HL-60 (cell line): ENCODE measurements at regions not wholly inside any gene's neighbourhood (a gene's known extent, or its start where the extent isn't known, plus 50 kb on each side); places are given as distances from the start of the nearest gene placed in this dataset.
"Not testable (repeated sequence)": the region's sequence is repeated elsewhere in the genome, so short reads cannot be mapped to it uniquely, and the experiment has no call there.

ENCODE experiments used
- POLR2AphosphoS5 ChIP-seq: IDR thresholded peaks from 2 replicates; pipeline ENCODE4 v1.6.1; 2012; ENCODE audit warnings: low read depth
- SPI1 ChIP-seq: IDR thresholded peaks from 2 replicates; pipeline ENCODE4 v1.6.1; 2012; ENCODE audit warnings: low read depth, mild to moderate bottlenecking, borderline replicate concordance
- TF ChIP-seq, protein P1 (sequence below): IDR thresholded peaks from 2 replicates; pipeline ENCODE4 v1.6.1; 2012; ENCODE audit warnings: low read depth; ENCODE audit not compliant: insufficient replicate concordance
- TF ChIP-seq, protein P2 (sequence below): IDR thresholded peaks from one replicate; pipeline ENCODE4 v1.5.1; 2011; ENCODE audit warnings: low read length, control low read depth, inconsistent platforms; ENCODE audit not compliant: insufficient read depth

DNA sequence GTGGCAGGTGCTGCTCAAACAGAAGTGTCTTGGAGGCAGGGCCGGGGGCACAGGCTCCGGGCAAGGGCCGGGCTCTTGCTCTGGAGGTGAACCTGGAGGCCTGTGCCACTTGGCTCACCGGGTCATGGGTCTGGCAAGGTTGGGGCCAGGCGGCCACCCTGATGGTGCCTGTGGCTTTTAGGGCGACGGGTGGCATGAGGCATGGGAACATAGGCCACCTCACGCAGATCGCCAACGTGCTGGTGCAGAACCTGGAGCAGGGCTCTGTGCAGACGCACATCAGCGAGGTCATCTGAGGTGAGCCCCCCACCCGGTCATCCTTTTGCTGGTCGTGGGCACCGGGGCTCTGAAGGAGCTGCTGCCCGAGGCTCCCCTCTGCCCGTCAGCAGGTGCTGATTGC, 202.7 kb downstream of the LIPI start:
- TF ChIP-seq, protein P1, sequence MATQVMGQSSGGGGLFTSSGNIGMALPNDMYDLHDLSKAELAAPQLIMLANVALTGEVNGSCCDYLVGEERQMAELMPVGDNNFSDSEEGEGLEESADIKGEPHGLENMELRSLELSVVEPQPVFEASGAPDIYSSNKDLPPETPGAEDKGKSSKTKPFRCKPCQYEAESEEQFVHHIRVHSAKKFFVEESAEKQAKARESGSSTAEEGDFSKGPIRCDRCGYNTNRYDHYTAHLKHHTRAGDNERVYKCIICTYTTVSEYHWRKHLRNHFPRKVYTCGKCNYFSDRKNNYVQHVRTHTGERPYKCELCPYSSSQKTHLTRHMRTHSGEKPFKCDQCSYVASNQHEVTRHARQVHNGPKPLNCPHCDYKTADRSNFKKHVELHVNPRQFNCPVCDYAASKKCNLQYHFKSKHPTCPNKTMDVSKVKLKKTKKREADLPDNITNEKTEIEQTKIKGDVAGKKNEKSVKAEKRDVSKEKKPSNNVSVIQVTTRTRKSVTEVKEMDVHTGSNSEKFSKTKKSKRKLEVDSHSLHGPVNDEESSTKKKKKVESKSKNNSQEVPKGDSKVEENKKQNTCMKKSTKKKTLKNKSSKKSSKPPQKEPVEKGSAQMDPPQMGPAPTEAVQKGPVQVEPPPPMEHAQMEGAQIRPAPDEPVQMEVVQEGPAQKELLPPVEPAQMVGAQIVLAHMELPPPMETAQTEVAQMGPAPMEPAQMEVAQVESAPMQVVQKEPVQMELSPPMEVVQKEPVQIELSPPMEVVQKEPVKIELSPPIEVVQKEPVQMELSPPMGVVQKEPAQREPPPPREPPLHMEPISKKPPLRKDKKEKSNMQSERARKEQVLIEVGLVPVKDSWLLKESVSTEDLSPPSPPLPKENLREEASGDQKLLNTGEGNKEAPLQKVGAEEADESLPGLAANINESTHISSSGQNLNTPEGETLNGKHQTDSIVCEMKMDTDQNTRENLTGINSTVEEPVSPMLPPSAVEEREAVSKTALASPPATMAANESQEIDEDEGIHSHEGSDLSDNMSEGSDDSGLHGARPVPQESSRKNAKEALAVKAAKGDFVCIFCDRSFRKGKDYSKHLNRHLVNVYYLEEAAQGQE = not testable (repeated sequence)
- TF ChIP-seq, protein P2, sequence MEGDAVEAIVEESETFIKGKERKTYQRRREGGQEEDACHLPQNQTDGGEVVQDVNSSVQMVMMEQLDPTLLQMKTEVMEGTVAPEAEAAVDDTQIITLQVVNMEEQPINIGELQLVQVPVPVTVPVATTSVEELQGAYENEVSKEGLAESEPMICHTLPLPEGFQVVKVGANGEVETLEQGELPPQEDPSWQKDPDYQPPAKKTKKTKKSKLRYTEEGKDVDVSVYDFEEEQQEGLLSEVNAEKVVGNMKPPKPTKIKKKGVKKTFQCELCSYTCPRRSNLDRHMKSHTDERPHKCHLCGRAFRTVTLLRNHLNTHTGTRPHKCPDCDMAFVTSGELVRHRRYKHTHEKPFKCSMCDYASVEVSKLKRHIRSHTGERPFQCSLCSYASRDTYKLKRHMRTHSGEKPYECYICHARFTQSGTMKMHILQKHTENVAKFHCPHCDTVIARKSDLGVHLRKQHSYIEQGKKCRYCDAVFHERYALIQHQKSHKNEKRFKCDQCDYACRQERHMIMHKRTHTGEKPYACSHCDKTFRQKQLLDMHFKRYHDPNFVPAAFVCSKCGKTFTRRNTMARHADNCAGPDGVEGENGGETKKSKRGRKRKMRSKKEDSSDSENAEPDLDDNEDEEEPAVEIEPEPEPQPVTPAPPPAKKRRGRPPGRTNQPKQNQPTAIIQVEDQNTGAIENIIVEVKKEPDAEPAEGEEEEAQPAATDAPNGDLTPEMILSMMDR = not testable (repeated sequence)
- not testable (repeated sequence) for TF ChIP-seq POLR2AphosphoS5, SPI1
